Lower lobe of right lung (tissue), 2 donors: ENCODE measurements at regions not wholly inside any gene's neighbourhood (a gene's known extent, or its start where the extent isn't known, plus 50 kb on each side); places are given as distances from the start of the nearest gene placed in this dataset.

Experiments
- ATAC-seq, 2 donors: fragments of 200-7000 bp; cut with Tn5 transposase; one replicate each; pipeline ENCODE4 v1.9.1; 2020 to 2022; ENCODE audit warnings: mild to moderate bottlenecking in 2 of 2, moderate library complexity in 2 of 2
- DNase-seq: peaks from one replicate; pipeline ENCODE4 v3.0.0-alpha.2; 2020
- H3K27ac ChIP-seq: fragments of 200-600 bp; one replicate; pipeline ENCODE4 v1.8.0; 2022
- H3K27me3 ChIP-seq: fragments of 200-600 bp; one replicate; pipeline ENCODE4 v1.8.0; 2022; ENCODE audit warnings: low read depth
- H3K36me3 ChIP-seq: fragments of 200-600 bp; one replicate; pipeline ENCODE4 v1.8.0; 2022; ENCODE audit warnings: mild to moderate bottlenecking
- H3K4me1 ChIP-seq: fragments of 200-600 bp; one replicate; pipeline ENCODE4 v1.8.0; 2022
- H3K4me3 ChIP-seq: fragments of 200-600 bp; one replicate; pipeline ENCODE4 v1.8.0; 2022; ENCODE audit warnings: mild to moderate bottlenecking
- H3K9me3 ChIP-seq: fragments of 200-600 bp; one replicate; pipeline ENCODE4 v1.8.0; 2022
- intact Hi-C: fragments of 100-400 bp; cut with DNase I; formaldehyde crosslinking; loops from one replicate; pipeline ENCODE4 v1.11.0; 2022
- TF ChIP-seq, protein P1 (sequence below): fragments of 200-600 bp; IDR thresholded peaks from one replicate; pipeline ENCODE4 v1.8.0; 2022; ENCODE audit warnings: antibody characterized with exemption, mild to moderate bottlenecking
- donor health status: DM: no; HTN: yes; CAD: no; lungs with severe emphysema.

GRCh38 chr2:18083806-18084205 is 205.3 kb downstream of the KCNS3 start:
- TF ChIP-seq, protein P1, sequence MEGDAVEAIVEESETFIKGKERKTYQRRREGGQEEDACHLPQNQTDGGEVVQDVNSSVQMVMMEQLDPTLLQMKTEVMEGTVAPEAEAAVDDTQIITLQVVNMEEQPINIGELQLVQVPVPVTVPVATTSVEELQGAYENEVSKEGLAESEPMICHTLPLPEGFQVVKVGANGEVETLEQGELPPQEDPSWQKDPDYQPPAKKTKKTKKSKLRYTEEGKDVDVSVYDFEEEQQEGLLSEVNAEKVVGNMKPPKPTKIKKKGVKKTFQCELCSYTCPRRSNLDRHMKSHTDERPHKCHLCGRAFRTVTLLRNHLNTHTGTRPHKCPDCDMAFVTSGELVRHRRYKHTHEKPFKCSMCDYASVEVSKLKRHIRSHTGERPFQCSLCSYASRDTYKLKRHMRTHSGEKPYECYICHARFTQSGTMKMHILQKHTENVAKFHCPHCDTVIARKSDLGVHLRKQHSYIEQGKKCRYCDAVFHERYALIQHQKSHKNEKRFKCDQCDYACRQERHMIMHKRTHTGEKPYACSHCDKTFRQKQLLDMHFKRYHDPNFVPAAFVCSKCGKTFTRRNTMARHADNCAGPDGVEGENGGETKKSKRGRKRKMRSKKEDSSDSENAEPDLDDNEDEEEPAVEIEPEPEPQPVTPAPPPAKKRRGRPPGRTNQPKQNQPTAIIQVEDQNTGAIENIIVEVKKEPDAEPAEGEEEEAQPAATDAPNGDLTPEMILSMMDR, result no peak
- DNase-seq (no peak), ATAC-seq (no peak)
- no peak overlapping the region for H3K4me3 ChIP-seq
- intact Hi-C loops, result no loop called here
- H3K27ac ChIP-seq, result no peak overlapping the region
- H3K9me3 ChIP-seq, result no peaks in the 10 kb centered on the region
- no peaks in the 10 kb centered on the region for H3K4me1 ChIP-seq
- H3K36me3 ChIP-seq, result no peaks in the 10 kb centered on the region
- no peaks in the 10 kb centered on the region for H3K27me3 ChIP-seq

GRCh38 chr2:18078216-18078615 is 199.7 kb downstream of the KCNS3 start:
- DNase-seq (no peak), ATAC-seq (no peak)
- no peaks in the 10 kb centered on the region for H3K4me1 ChIP-seq
- no peaks in the 10 kb centered on the region for H3K9me3 ChIP-seq
- intact Hi-C loops, result no loop called here
- no peaks in the 10 kb centered on the region for H3K36me3 ChIP-seq
- no peak overlapping the region for H3K27ac ChIP-seq
- H3K27me3 ChIP-seq, result no peaks in the 10 kb centered on the region
- H3K4me3 ChIP-seq, result no peak overlapping the region
- TF ChIP-seq, protein P1, result no peak

GRCh38 chr2:18077704-18078103 is 199.2 kb downstream of the KCNS3 start:
- H3K36me3 ChIP-seq, result no peaks in the 10 kb centered on the region
- DNase-seq, result no peak
- TF ChIP-seq, protein P1, result no peak
- no peak overlapping the region for H3K4me3 ChIP-seq
- no peaks in the 10 kb centered on the region for H3K9me3 ChIP-seq
- no peaks in the 10 kb centered on the region for H3K27me3 ChIP-seq
- H3K4me1 ChIP-seq, result no peaks in the 10 kb centered on the region
- no peak for ATAC-seq
- intact Hi-C loops, result no loop called here
- H3K27ac ChIP-seq, result no peak overlapping the region

GRCh38 chr2:18077231-18077630 is 198.8 kb downstream of the KCNS3 start:
- H3K9me3 ChIP-seq, result no peaks in the 10 kb centered on the region
- H3K4me1 ChIP-seq, result no peaks in the 10 kb centered on the region
- H3K36me3 ChIP-seq, result no peaks in the 10 kb centered on the region
- H3K4me3 ChIP-seq, result no peak overlapping the region
- H3K27me3 ChIP-seq, result no peaks in the 10 kb centered on the region
- ATAC-seq (no peak), DNase-seq (no peak)
- intact Hi-C loops, result no loop called here
- TF ChIP-seq, protein P1, result no peak
- H3K27ac ChIP-seq, result no peak overlapping the region

- no peaks in the 10 kb centered on the region for H3K9me3 ChIP-seq
- DNase-seq (no peak), ATAC-seq (no peak)
- no peaks in the 10 kb centered on the region for H3K27me3 ChIP-seq
- H3K27ac ChIP-seq, result no peak overlapping the region
- H3K4me3 ChIP-seq, result no peak overlapping the region
- intact Hi-C loops, result no loop called here
- no peaks in the 10 kb centered on the region for H3K36me3 ChIP-seq
- TF ChIP-seq, protein P1, result no peak
- H3K4me1 ChIP-seq, result no peaks in the 10 kb centered on the region
Observed at GRCh38 chr2:18074476-18074875, 196.0 kb downstream of the KCNS3 start.

- Histone ChIP-seq H3K27ac (no peak overlapping the region), H3K27me3 (no peaks in the 10 kb centered on the region), H3K36me3 (no peaks in the 10 kb centered on the region), H3K4me3 (no peak overlapping the region), H3K4me1 (no peaks in the 10 kb centered on the region), H3K9me3 (no peaks in the 10 kb centered on the region)
- DNase-seq (no peak), ATAC-seq (no peak)
- TF ChIP-seq, protein P1, result no peak
- intact Hi-C loops, result no loop called here
Observed at GRCh38 chr2:18073601-18074000, 195.1 kb downstream of the KCNS3 start.
